H9 (cell line): ENCODE measurements at regions not wholly inside any gene's neighbourhood (a gene's known extent, or its start where the extent isn't known, plus 50 kb on each side); places are given as distances from the start of the nearest gene placed in this dataset.

Experiments used
- DNase-seq: peaks from one replicate; pipeline ENCODE4 v3.0.0-alpha.2; 2017
- H2AFZ ChIP-seq: one replicate; pipeline ENCODE4 v1.6.1; 2013; ENCODE audit warnings: mild to moderate bottlenecking, low read length, control low read depth, moderate library complexity
- H2AK5ac ChIP-seq: 2 replicates; pipeline ENCODE4 v1.6.1; 2013; ENCODE audit warnings: low read length, control low read depth, mixed read lengths; ENCODE audit not compliant: insufficient read length
- H2BK120ac ChIP-seq: one replicate; pipeline ENCODE4 v1.6.1; 2013; ENCODE audit warnings: low read depth, mild to moderate bottlenecking, low read length, control low read depth, inconsistent platforms; ENCODE audit not compliant: poor library complexity, severe bottlenecking
- H2BK12ac ChIP-seq: 2 replicates; pipeline ENCODE4 v1.6.1; 2013; ENCODE audit warnings: low read length, control low read depth, mixed read lengths, low read depth; ENCODE audit not compliant: insufficient read length
- H2BK15ac ChIP-seq: 2 replicates; pipeline ENCODE4 v1.6.1; 2013; ENCODE audit warnings: low read depth, low read length, control low read depth
- H2BK20ac ChIP-seq: one replicate; pipeline ENCODE4 v1.6.1; 2013; ENCODE audit warnings: low read depth, mild to moderate bottlenecking, low read length, control low read depth, inconsistent platforms; ENCODE audit not compliant: poor library complexity, severe bottlenecking
- H2BK5ac ChIP-seq: 2 replicates; pipeline ENCODE4 v1.6.1; 2013; ENCODE audit warnings: low read length, control low read depth, mixed read lengths; ENCODE audit not compliant: insufficient read length
- H3K14ac ChIP-seq: 2 replicates; pipeline ENCODE4 v1.6.1; 2013; ENCODE audit warnings: low read length, control low read depth; ENCODE audit not compliant: insufficient read depth
- H3K18ac ChIP-seq: 2 replicates; pipeline ENCODE4 v1.6.1; 2013; ENCODE audit warnings: low read depth, mild to moderate bottlenecking, mixed read lengths, low read length, control low read depth; ENCODE audit not compliant: insufficient read length
- H3K23ac ChIP-seq: 2 replicates; pipeline ENCODE4 v1.6.1; 2013; ENCODE audit warnings: low read length, control low read depth, mixed read lengths, low read depth; ENCODE audit not compliant: insufficient read length
- H3K23me2 ChIP-seq: 2 replicates; pipeline ENCODE4 v1.6.1; 2013; ENCODE audit warnings: low read depth, mild to moderate bottlenecking, mixed read lengths, low read length, control low read depth; ENCODE audit not compliant: insufficient read length, poor library complexity, severe bottlenecking
- H3K27ac ChIP-seq: 2 replicates; pipeline ENCODE4 v1.5.1; 2013; ENCODE audit warnings: low read length, control low read depth, mixed read lengths, low read depth; ENCODE audit not compliant: insufficient read length
- H3K27me3 ChIP-seq: 2 replicates; pipeline ENCODE4 v1.6.1; 2013; ENCODE audit warnings: low read length, control low read depth, inconsistent platforms; ENCODE audit not compliant: insufficient read depth
- H3K4ac ChIP-seq: 2 replicates; pipeline ENCODE4 v1.6.1; 2013; ENCODE audit warnings: low read depth, mild to moderate bottlenecking, control low read depth, inconsistent platforms, low read length, moderate library complexity
- H3K4me1 ChIP-seq: 2 replicates; pipeline ENCODE4 v1.6.1; 2013; ENCODE audit warnings: low read length, control low read depth, inconsistent platforms; ENCODE audit not compliant: insufficient read depth
- H3K4me2 ChIP-seq: 2 replicates; pipeline ENCODE4 v1.6.1; 2013; ENCODE audit warnings: low read length, control low read depth, mixed read lengths; ENCODE audit not compliant: insufficient read length, insufficient read depth
- H3K56ac ChIP-seq: 2 replicates; pipeline ENCODE4 v1.6.1; 2013; ENCODE audit warnings: low read depth, mild to moderate bottlenecking, mixed read lengths, low read length, control low read depth; ENCODE audit not compliant: insufficient read length
- H3K79me1 ChIP-seq: 2 replicates; pipeline ENCODE4 v1.6.1; 2013; ENCODE audit warnings: low read depth, mild to moderate bottlenecking, moderate library complexity, low read length, control low read depth, inconsistent platforms; ENCODE audit not compliant: insufficient read depth, poor library complexity, severe bottlenecking
- H3K79me2 ChIP-seq: 2 replicates; pipeline ENCODE4 v1.6.1; 2013; ENCODE audit warnings: low read length, control low read depth, inconsistent platforms; ENCODE audit not compliant: insufficient read depth
- H3K9ac ChIP-seq: 2 replicates; pipeline ENCODE4 v1.6.1; 2013; ENCODE audit warnings: low read length, control low read depth, mixed read lengths; ENCODE audit not compliant: insufficient read length; ENCODE audit errors: extremely low read depth
- H3K9me3 ChIP-seq: one replicate; pipeline ENCODE4 v1.6.1; 2013; ENCODE audit warnings: low read depth, low read length, inconsistent platforms; ENCODE audit not compliant: control insufficient read depth
- H3T11ph ChIP-seq: one replicate; pipeline ENCODE4 v1.6.1; 2013; ENCODE audit warnings: mild to moderate bottlenecking, low read length, control low read depth, inconsistent platforms
- H4K20me1 ChIP-seq: one replicate; pipeline ENCODE4 v1.6.1; 2013; ENCODE audit not compliant: control insufficient read depth, insufficient read length, insufficient read depth
- H4K5ac ChIP-seq: 2 replicates; pipeline ENCODE4 v1.6.1; 2013; ENCODE audit warnings: low read depth, mild to moderate bottlenecking, mixed read lengths, low read length, control low read depth; ENCODE audit not compliant: insufficient read length
- H4K8ac ChIP-seq: replicated peaks from 2 replicates; pipeline ENCODE4 v1.6.1; 2013; ENCODE audit warnings: low read length, control low read depth, mixed read lengths, low read depth; ENCODE audit not compliant: insufficient read length
- H4K91ac ChIP-seq: 2 replicates; pipeline ENCODE4 v1.6.1; 2013; ENCODE audit warnings: low read depth, mild to moderate bottlenecking, moderate library complexity, mixed read lengths, low read length, control low read depth; ENCODE audit not compliant: insufficient read length
- H3K27ac Mint-ChIP-seq, 3 experiments: 2 replicates in 2 of 3; 3 replicates in 1 of 3; pipeline ENCODE4 v1.8.0; 2020 to 2021; ENCODE audit warnings: mixed read lengths in 3 of 3, mild to moderate bottlenecking in 1 of 3, moderate library complexity in 1 of 3
- H3K27me3 Mint-ChIP-seq: 2 replicates; pipeline ENCODE4 v1.8.0; 2021; ENCODE audit warnings: low read depth, mild to moderate bottlenecking, moderate library complexity, mixed read lengths
- H3K36me3 Mint-ChIP-seq, 3 experiments: 2 replicates in 2 of 3; 3 replicates in 1 of 3; pipeline ENCODE4 v1.8.0; 2020 to 2021; ENCODE audit warnings: low read depth in 3 of 3, mixed read lengths in 3 of 3; ENCODE audit not compliant: insufficient read depth in 1 of 3
- H3K4me1 Mint-ChIP-seq, 2 experiments: 2 replicates each; pipeline ENCODE4 v1.8.0; 2020; ENCODE audit warnings: mixed read lengths in 2 of 2
- H3K4me3 Mint-ChIP-seq, 2 experiments: 2 replicates in 1 of 2; 3 replicates in 1 of 2; pipeline ENCODE4 v1.8.0; 2020 to 2021; ENCODE audit warnings: mild to moderate bottlenecking in 2 of 2, mixed read lengths in 2 of 2, moderate library complexity in 1 of 2
- H3K9me3 Mint-ChIP-seq, 2 experiments: 2 replicates in 1 of 2; 3 replicates in 1 of 2; pipeline ENCODE4 v1.8.0; 2020; ENCODE audit warnings: mild to moderate bottlenecking in 2 of 2, mixed read lengths in 2 of 2, moderate library complexity in 1 of 2
- WGBS: extraction: QIAGEN DNeasy Blood & Tissue Kit; methylation state at CpG from one replicate; pipeline ENCODE4 v1.1.7; 2013; ENCODE audit warnings: missing lambda C conversion rate, low lambda C conversion rate, mixed read lengths; ENCODE audit not compliant: insufficient read length; ENCODE audit errors: extremely low coverage; 5-methylcytosine and 5-hydroxymethylcytosine counted together
- TF ChIP-seq, protein P1 (sequence below): fragments of 200-600 bp; sonication (generic); conservative IDR thresholded peaks from 3 replicates; pipeline ENCODE4 v1.8.0; 2021; ENCODE audit warnings: antibody characterized with exemption, mild to moderate bottlenecking

DNA sequence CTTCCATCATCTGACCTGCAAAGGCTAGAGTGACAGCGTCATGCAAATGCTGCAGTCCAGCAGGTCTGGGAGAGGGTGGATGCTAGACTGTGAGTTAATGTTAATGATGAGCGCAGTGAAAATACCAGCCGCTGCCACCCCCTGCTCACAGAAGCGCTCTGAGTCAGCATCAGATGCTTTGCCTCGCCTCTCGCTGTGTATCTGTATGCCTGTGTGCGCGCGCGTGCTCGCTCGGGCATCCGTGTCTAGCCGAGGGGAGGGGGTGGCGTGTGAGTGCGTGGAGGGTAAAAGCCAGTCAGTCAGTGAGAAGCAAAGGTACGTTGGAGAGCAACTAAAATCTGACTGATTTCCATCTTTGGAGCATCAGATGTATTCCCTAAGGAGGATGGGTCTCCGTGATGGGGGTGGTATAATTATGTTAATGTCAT lies 858.7 kb downstream of the USP25 start:
- H3K27me3 Mint-ChIP-seq: no peaks in the 10 kb centered on the region
- no peaks in the 10 kb centered on the region for H3K79me2 ChIP-seq

More for the DNA sequence above, 858.7 kb downstream of the USP25 start:
- peak; percentile 59 for DNase-seq
- 0 out of 4 replicates have a peak, but pooled peaks cover 0 to 2% of the 10 kb centered on the region in 2 experiments for H3K4me1 Mint-ChIP-seq
- H2BK12ac ChIP-seq: no peak overlapping the region
- H2BK20ac ChIP-seq: no peak overlapping the region
- no peak overlapping the region for H3K23ac ChIP-seq
- no peak overlapping the region for H4K91ac ChIP-seq
- H2BK15ac ChIP-seq: no peak overlapping the region
- H3K36me3 Mint-ChIP-seq: no peaks in the 10 kb centered on the region
- no peaks in the 10 kb centered on the region for H3K9me3 ChIP-seq
- no peak overlapping the region for H3K14ac ChIP-seq
- H3K4me2 ChIP-seq: peak overlapping the region; percentile 56
- H3K56ac ChIP-seq: no peak overlapping the region
- no peak overlapping the region for H3T11ph ChIP-seq
- no CpG with 5 or more reads among the region's 18 CpGs for WGBS
- no peak overlapping the region for H2BK5ac ChIP-seq
- H3K23me2 ChIP-seq: no peaks in the 10 kb centered on the region
- H4K5ac ChIP-seq: no peak overlapping the region
- H2BK120ac ChIP-seq: no peak overlapping the region
- no peak overlapping the region for H3K27ac Mint-ChIP-seq
- no peak overlapping the region for H4K8ac ChIP-seq
- no peaks in the 10 kb centered on the region for H4K20me1 ChIP-seq
- H3K4ac ChIP-seq: no peak overlapping the region
- no peak overlapping the region for H3K27ac ChIP-seq
- no peak overlapping the region for H3K18ac ChIP-seq
- H3K4me3 Mint-ChIP-seq: no peak overlapping the region
- no peak overlapping the region for H2AK5ac ChIP-seq
- H3K27me3 ChIP-seq: no peaks in the 10 kb centered on the region; the same call in 1 of the 2 replicates
- H2AFZ ChIP-seq: no peak overlapping the region
- TF ChIP-seq, protein P1, sequence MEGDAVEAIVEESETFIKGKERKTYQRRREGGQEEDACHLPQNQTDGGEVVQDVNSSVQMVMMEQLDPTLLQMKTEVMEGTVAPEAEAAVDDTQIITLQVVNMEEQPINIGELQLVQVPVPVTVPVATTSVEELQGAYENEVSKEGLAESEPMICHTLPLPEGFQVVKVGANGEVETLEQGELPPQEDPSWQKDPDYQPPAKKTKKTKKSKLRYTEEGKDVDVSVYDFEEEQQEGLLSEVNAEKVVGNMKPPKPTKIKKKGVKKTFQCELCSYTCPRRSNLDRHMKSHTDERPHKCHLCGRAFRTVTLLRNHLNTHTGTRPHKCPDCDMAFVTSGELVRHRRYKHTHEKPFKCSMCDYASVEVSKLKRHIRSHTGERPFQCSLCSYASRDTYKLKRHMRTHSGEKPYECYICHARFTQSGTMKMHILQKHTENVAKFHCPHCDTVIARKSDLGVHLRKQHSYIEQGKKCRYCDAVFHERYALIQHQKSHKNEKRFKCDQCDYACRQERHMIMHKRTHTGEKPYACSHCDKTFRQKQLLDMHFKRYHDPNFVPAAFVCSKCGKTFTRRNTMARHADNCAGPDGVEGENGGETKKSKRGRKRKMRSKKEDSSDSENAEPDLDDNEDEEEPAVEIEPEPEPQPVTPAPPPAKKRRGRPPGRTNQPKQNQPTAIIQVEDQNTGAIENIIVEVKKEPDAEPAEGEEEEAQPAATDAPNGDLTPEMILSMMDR: no peak
- H3K9me3 Mint-ChIP-seq: no peaks in the 10 kb centered on the region
- H3K79me1 ChIP-seq: no peaks in the 10 kb centered on the region
- no peak overlapping the region for H3K9ac ChIP-seq
- H3K4me1 ChIP-seq: peaks cover 7% of the 10 kb centered on the region
